Stimulated activated naive CD4-positive, alpha-beta T cell (primary cell): ENCODE measurements at regions not wholly inside any gene's neighbourhood (a gene's known extent, or its start where the extent isn't known, plus 50 kb on each side); places are given as distances from the start of the nearest gene placed in this dataset.

Experiments
- DNase-seq, 6 experiments: peaks; one replicate each; lab custom pipeline; 2025; lab: John Stamatoyannopoulos, UW

- no peak for DNase-seq
These were observed 655.3 kb downstream of the SLC16A7 start for GRCh38 chr12:60251091-60251490.

GRCh38 chr12:60252359-60253096 lies 656.7 kb downstream of the SLC16A7 start:
- DNase-seq, result no peak

- DNase-seq, result no peak
These were observed 659.2 kb downstream of the SLC16A7 start for GRCh38 chr12:60255044-60255443.

GRCh38 chr12:60257063-60257462 lies 661.2 kb downstream of the SLC16A7 start:
- DNase-seq, result no peak

GRCh38 chr12:60259225-60259624 lies 663.4 kb downstream of the SLC16A7 start:
- no peak for DNase-seq

GRCh38 chr12:60262378-60262777 lies 666.5 kb downstream of the SLC16A7 start:
- DNase-seq, result no peak

GRCh38 chr12:60263161-60263560 lies 667.3 kb downstream of the SLC16A7 start:
- DNase-seq, result no peak

GRCh38 chr12:60263836-60264493 lies 668.1 kb downstream of the SLC16A7 start:
- DNase-seq, result no peak

GRCh38 chr12:60265741-60266140 lies 669.9 kb downstream of the SLC16A7 start:
- DNase-seq, result no peak

- DNase-seq, result no peak
These were observed 670.6 kb downstream of the SLC16A7 start for GRCh38 chr12:60266381-60266852.

- DNase-seq, result no peak
These were observed 673.9 kb downstream of the SLC16A7 start for GRCh38 chr12:60269611-60270269.

- DNase-seq, result no peak
These were observed 676.0 kb downstream of the SLC16A7 start for GRCh38 chr12:60271816-60272215.

- DNase-seq, result no peak
These were observed 682.4 kb downstream of the SLC16A7 start for GRCh38 chr12:60278209-60278608.

GRCh38 chr12:60279221-60279620 lies 683.4 kb downstream of the SLC16A7 start:
- DNase-seq, result no peak

- no peak for DNase-seq
These were observed 685.7 kb downstream of the SLC16A7 start for GRCh38 chr12:60281522-60281921.

GRCh38 chr12:60290532-60290931 lies 694.7 kb downstream of the SLC16A7 start:
- no peak for DNase-seq

GRCh38 chr12:60308366-60308991 lies 712.6 kb downstream of the SLC16A7 start:
- no peak for DNase-seq

GRCh38 chr12:60311940-60312339 lies 716.1 kb downstream of the SLC16A7 start:
- no peak for DNase-seq

- DNase-seq, result no peak
These were observed 721.5 kb downstream of the SLC16A7 start for GRCh38 chr12:60317361-60317760.

GRCh38 chr12:60324746-60325145 lies 728.9 kb downstream of the SLC16A7 start:
- no peak for DNase-seq

- no peak for DNase-seq
These were observed 737.6 kb downstream of the SLC16A7 start for GRCh38 chr12:60333461-60333860.

- no peak for DNase-seq
These were observed 739.9 kb downstream of the SLC16A7 start for GRCh38 chr12:60335745-60336144.
